Activated CD4-positive, alpha-beta T cell treated with anti-CD3 and anti-CD28 coated beads for 36 hours (primary cell): ENCODE measurements at regions not wholly inside any gene's neighbourhood (a gene's known extent, or its start where the extent isn't known, plus 50 kb on each side); places are given as distances from the start of the nearest gene placed in this dataset.

ENCODE experiments used
- ATAC-seq: fragments of 200-7000 bp; cut with Tn5 transposase; one replicate; pipeline ENCODE4 v1.10.0; 2021; ENCODE audit warnings: mild to moderate bottlenecking, moderate library complexity
- CTCF ChIA-PET: fragments of 350-600 bp; sonication (Branson Sonifier 250); formaldehyde crosslinking; loops from one replicate; lab custom pipeline; 2021; ENCODE audit warnings: antibody characterized with exemption; lab: Charles Lee
- POLR2A ChIA-PET: fragments of 350-600 bp; sonication (Branson Sonifier 250); formaldehyde crosslinking; loops from one replicate; lab custom pipeline; 2021; ENCODE audit warnings: antibody characterized with exemption, inconsistent platforms; lab: Charles Lee
- DNase-seq: peaks from one replicate; pipeline ENCODE4 v3.0.0-alpha.2; 2020
- H3K27ac Mint-ChIP-seq: one replicate; pipeline ENCODE4 v1.8.0; 2021; ENCODE audit warnings: mixed read lengths
- H3K27me3 Mint-ChIP-seq: one replicate; pipeline ENCODE4 v1.8.0; 2021; ENCODE audit warnings: mixed read lengths
- H3K36me3 Mint-ChIP-seq: one replicate; pipeline ENCODE4 v1.8.0; 2021; ENCODE audit warnings: low read depth, mixed read lengths
- H3K4me1 Mint-ChIP-seq: one replicate; pipeline ENCODE4 v1.8.0; 2021; ENCODE audit warnings: mixed read lengths
- H3K4me3 Mint-ChIP-seq: one replicate; pipeline ENCODE4 v1.8.0; 2021; ENCODE audit warnings: mild to moderate bottlenecking, moderate library complexity, mixed read lengths
- H3K9me3 Mint-ChIP-seq: one replicate; pipeline ENCODE4 v1.8.0; 2021; ENCODE audit warnings: low read depth, mixed read lengths
- intact Hi-C, 2 experiments: fragments of 100-400 bp; cut with DNase I in 1 of 2; cut with micrococcal nuclease in 1 of 2; formaldehyde crosslinking; loops; one replicate each; pipeline versions ENCODE4 v1.14.2 to v1.15.1; 2022 to 2024; cut with DNase I, micrococcal nuclease

- ChIA-PET CTCF (interaction anchor here (0.8 to 3.6 kb wide), 12 partner anchors 9 to 1029 kb away, joined by 4 to 18 read pairs (median 6); no protein-coding TSS in a partner anchor), POLR2A (interaction anchor here (0.5 to 2.3 kb wide), 8 partner anchors 10 to 1217 kb away, joined by 3 to 14 read pairs (median 5); no protein-coding TSS in a partner anchor)
- peaks cover 7% of the 10 kb centered on the region for H3K9me3 Mint-ChIP-seq
- intact Hi-C loops = loop anchor here (1.0 to 5.0 kb wide), 6 partner anchors 12 to 788 kb away; no protein-coding TSS in a partner anchor
- no peak for DNase-seq
- no peaks in the 10 kb centered on the region for H3K27me3 Mint-ChIP-seq
- no peak for ATAC-seq
- peaks cover 9% of the 10 kb centered on the region for H3K36me3 Mint-ChIP-seq
- peak overlapping the region; percentile 79 for H3K27ac Mint-ChIP-seq
- no peak overlapping the region for H3K4me3 Mint-ChIP-seq
- H3K4me1 Mint-ChIP-seq = peaks cover 82% of the 10 kb centered on the region
Observed at GRCh38 chr15:70504988-70505387, 258.4 kb downstream of the UACA start.

DNA sequence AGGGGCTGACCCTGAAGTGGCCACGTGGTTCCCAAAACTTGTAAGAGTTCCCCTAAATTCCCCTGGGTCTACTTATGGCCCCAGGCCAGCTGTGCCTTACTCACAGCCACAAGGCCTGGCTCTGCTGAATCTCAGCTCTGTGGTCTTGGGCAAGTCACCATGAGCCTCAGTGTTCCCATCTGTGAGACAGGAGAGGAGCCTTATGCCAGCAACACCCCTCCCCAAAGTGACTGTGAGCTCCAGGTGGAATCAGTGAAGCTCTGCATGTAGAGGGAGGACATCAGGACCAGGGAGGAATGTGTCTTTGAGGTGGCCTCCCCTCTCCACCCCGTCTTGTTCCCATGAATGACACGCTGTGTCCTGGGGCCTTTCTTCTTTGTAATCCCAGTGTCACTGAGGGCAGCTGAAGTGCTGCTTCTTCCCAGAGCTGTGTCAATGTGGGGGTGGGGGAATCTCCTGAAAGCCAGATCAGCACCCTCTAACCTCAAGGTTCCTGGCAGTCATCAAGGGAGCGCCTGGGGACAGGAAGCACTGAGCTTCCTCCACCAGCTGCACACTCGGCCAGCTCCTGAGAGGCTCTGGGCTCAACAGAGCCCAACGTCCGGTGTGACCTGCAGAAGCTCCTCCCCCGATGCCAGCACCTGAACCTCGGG, 258.9 kb downstream of the UACA start:
- intact Hi-C loops = loop anchor here (1.0 to 2.0 kb wide), 3 partner anchors 11 to 406 kb away; no protein-coding TSS in a partner anchor
- peak; percentile 31 for ATAC-seq
- POLR2A ChIA-PET = interaction anchor here (0.7 to 2.3 kb wide), 7 partner anchors 9 to 747 kb away, joined by 3 to 14 read pairs (median 5); no protein-coding TSS in a partner anchor
- peaks cover 2% of the 10 kb centered on the region for H3K27me3 Mint-ChIP-seq
- peak; percentile 76 for DNase-seq
- H3K27ac Mint-ChIP-seq = peak overlapping the region; percentile 79
- H3K36me3 Mint-ChIP-seq = peaks cover 5% of the 10 kb centered on the region
- peaks cover 3% of the 10 kb centered on the region for H3K9me3 Mint-ChIP-seq
- H3K4me1 Mint-ChIP-seq = peaks cover 77% of the 10 kb centered on the region
- H3K4me3 Mint-ChIP-seq = no peak overlapping the region
- CTCF ChIA-PET = interaction anchor here (0.6 to 3.6 kb wide), 14 partner anchors 8 to 1028 kb away, joined by 3 to 18 read pairs (median 5); no protein-coding TSS in a partner anchor

GRCh38 chr15:70503798-70504298, 259.5 kb downstream of the UACA start:
- Mint-ChIP-seq H3K4me3 (no peak overlapping the region), H3K4me1 (peaks cover 71% of the 10 kb centered on the region), H3K36me3 (peaks cover 1% of the 10 kb centered on the region), H3K9me3 (peaks cover 2% of the 10 kb centered on the region), H3K27me3 (peaks cover 2% of the 10 kb centered on the region), H3K27ac (peak overlapping the region; percentile 79)
- DNase-seq (no peak), ATAC-seq (no peak)
- ChIA-PET CTCF (interaction anchor here (0.6 to 3.6 kb wide), 8 partner anchors 7 to 1110 kb away, joined by 3 to 18 read pairs (median 6); no protein-coding TSS in a partner anchor), POLR2A (interaction anchor here (1.2 to 2.3 kb wide), 3 partner anchors 12 to 743 kb away, joined by 3 to 14 read pairs (median 7); no protein-coding TSS in a partner anchor)
- intact Hi-C loops = loop anchor here (1.0 to 2.0 kb wide), 4 partner anchors 9 to 405 kb away; no protein-coding TSS in a partner anchor

DNA sequence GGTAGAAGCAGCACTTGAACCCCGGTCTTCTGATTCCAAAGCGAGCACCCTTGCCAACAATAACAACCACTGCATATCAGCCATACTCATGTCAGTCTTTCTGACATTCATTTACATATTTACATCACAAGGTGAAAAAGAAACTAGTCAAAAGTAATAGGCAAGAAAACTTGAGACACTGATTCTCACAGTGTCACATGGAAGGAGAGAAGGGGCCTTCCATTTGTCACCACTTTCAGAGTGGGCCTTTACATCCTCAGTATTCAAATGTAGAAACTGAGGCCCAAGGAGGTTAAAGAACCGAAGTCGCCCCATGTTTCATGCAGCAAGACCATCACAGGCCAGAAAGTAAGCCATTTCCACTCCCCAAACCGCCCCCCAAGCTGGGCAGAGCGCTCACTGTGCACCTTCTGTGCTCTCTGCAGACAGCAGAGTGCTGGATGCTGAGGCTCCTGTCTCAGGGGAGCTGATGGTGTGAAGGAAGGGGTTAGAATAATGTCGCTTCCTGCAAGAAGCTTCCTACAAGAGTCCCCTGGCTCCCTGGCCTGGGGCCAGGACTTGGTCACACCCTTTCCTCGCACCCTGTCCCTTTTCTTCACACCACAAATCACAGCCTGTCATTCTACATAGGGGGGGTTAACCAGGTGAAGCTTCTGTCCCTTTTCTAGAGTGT, 260.1 kb downstream of the UACA start:
- H3K4me3 Mint-ChIP-seq = no peak overlapping the region
- intact Hi-C loops = loop anchor here in 1 of 2 experiments (1.0 kb wide), 1 partner anchor 8 kb away; no protein-coding TSS in a partner anchor
- DNase-seq = no peak
- H3K9me3 Mint-ChIP-seq = peaks cover 2% of the 10 kb centered on the region
- H3K36me3 Mint-ChIP-seq = no peaks in the 10 kb centered on the region
- POLR2A ChIA-PET = no interaction called here
- peaks cover 65% of the 10 kb centered on the region for H3K4me1 Mint-ChIP-seq
- peak overlapping the region; percentile 79 for H3K27ac Mint-ChIP-seq
- ATAC-seq = peak; percentile 43
- CTCF ChIA-PET = interaction anchor here (0.6 to 3.6 kb wide), 4 partner anchors 14 to 1109 kb away, joined by 3 to 18 read pairs (median 5); no protein-coding TSS in a partner anchor
- H3K27me3 Mint-ChIP-seq = peaks cover 2% of the 10 kb centered on the region

GRCh38 chr15:70502529-70502928, 260.8 kb downstream of the UACA start:
- ATAC-seq (no peak), DNase-seq (no peak)
- H3K4me3 Mint-ChIP-seq = no peak overlapping the region
- H3K9me3 Mint-ChIP-seq = peaks cover 2% of the 10 kb centered on the region
- H3K27me3 Mint-ChIP-seq = peaks cover 2% of the 10 kb centered on the region
- H3K36me3 Mint-ChIP-seq = no peaks in the 10 kb centered on the region
- H3K27ac Mint-ChIP-seq = peak overlapping the region; percentile 79
- intact Hi-C loops = no loop called here
- POLR2A ChIA-PET = no interaction called here
- peaks cover 58% of the 10 kb centered on the region for H3K4me1 Mint-ChIP-seq
- CTCF ChIA-PET = interaction anchor here (0.6 kb wide), 1 partner anchor 76 kb away, joined by 3 read pairs; no protein-coding TSS in a partner anchor

DNA sequence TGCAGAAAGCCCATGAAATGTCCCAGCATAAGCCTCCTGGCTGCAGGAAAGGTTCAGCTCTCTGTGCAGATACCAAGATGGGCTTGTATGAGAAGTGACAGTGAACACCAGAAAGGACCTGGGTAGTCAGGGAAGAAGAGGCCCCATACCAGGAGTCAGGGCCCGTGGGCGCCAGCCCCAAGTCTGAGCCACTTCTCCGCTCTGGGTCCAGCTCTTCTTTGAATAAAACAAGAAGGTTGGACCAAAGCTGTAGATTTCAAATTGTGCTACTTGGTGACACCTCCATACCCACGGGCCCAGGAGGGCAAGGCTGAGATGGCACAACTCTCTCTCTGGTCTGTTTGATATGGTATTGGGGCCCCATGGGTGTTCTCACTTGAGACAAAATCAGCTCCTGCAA, 261.5 kb downstream of the UACA start:
- ATAC-seq (no peak), DNase-seq (no peak)
- H3K27ac Mint-ChIP-seq = peak overlapping the region; percentile 76
- no peak overlapping the region for H3K4me3 Mint-ChIP-seq
- ChIA-PET CTCF (interaction anchor here (0.6 to 0.7 kb wide), 2 partner anchors 21 to 777 kb away, joined by 3 read pairs; no protein-coding TSS in a partner anchor), POLR2A (no interaction called here)
- peaks cover under 1% of the 10 kb centered on the region for H3K9me3 Mint-ChIP-seq
- intact Hi-C loops = no loop called here
- peaks cover 52% of the 10 kb centered on the region for H3K4me1 Mint-ChIP-seq
- no peaks in the 10 kb centered on the region for H3K36me3 Mint-ChIP-seq
- H3K27me3 Mint-ChIP-seq = peaks cover 2% of the 10 kb centered on the region

GRCh38 chr15:70501121-70501727, 262.1 kb downstream of the UACA start:
- peaks cover 7% of the 10 kb centered on the region for H3K27me3 Mint-ChIP-seq
- CTCF ChIA-PET = interaction anchor here (0.6 to 0.7 kb wide), 2 partner anchors 21 to 776 kb away, joined by 3 read pairs; no protein-coding TSS in a partner anchor
- no peak overlapping the region for H3K27ac Mint-ChIP-seq
- H3K4me1 Mint-ChIP-seq = peaks cover 49% of the 10 kb centered on the region
- DNase-seq = no peak
- H3K4me3 Mint-ChIP-seq = no peak overlapping the region
- intact Hi-C loops = no loop called here
- POLR2A ChIA-PET = no interaction called here
- ATAC-seq = no peak
- no peaks in the 10 kb centered on the region for H3K9me3 Mint-ChIP-seq
- no peaks in the 10 kb centered on the region for H3K36me3 Mint-ChIP-seq

GRCh38 chr15:70499791-70500190, 263.6 kb downstream of the UACA start:
- no peak overlapping the region for H3K27ac Mint-ChIP-seq
- no peaks in the 10 kb centered on the region for H3K36me3 Mint-ChIP-seq
- POLR2A ChIA-PET = interaction anchor here (0.6 kb wide), 1 partner anchor 56 kb away, joined by 3 read pairs; no protein-coding TSS in a partner anchor
- peaks cover 11% of the 10 kb centered on the region for H3K27me3 Mint-ChIP-seq
- peaks cover 48% of the 10 kb centered on the region for H3K4me1 Mint-ChIP-seq
- no peak overlapping the region for H3K4me3 Mint-ChIP-seq
- CTCF ChIA-PET = interaction anchor here (0.7 to 1.6 kb wide), 5 partner anchors 10 to 743 kb away, joined by 3 to 6 read pairs (median 3); no protein-coding TSS in a partner anchor
- ATAC-seq = no peak
- no peak for DNase-seq
- no peaks in the 10 kb centered on the region for H3K9me3 Mint-ChIP-seq
- intact Hi-C loops = no loop called here

DNA sequence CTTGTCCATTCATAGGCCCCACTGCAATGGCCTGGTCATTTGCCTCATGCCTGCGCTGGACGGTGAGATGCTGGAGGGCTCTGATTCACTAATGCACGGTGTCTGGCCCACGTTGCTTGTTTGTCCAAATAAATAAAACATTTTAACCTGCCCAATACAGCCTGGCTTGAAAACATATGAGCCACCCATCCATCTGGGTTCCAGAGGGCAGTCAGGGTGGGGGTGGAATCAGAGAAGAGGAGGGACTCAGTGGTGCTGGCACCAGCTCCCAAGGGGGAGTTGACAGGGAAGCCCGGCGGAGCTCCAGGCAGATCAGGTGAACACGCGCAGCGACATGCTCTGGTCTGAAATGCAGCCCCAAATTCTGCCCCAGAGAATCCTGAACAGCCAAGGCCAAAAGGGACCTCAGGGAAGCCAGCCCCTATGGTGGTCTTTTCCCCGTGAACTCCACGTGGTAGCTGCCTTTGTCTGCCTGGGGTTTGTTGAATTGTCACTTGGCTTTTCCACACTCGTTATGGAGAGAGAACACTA, 265.2 kb downstream of the UACA start:
- ChIA-PET CTCF (no interaction called here), POLR2A (no interaction called here)
- no peaks in the 10 kb centered on the region for H3K36me3 Mint-ChIP-seq
- H3K4me1 Mint-ChIP-seq = peaks cover 48% of the 10 kb centered on the region
- no peaks in the 10 kb centered on the region for H3K9me3 Mint-ChIP-seq
- no peak overlapping the region for H3K27ac Mint-ChIP-seq
- H3K4me3 Mint-ChIP-seq = no peak overlapping the region
- H3K27me3 Mint-ChIP-seq = peaks cover 11% of the 10 kb centered on the region
- no peak for DNase-seq
- no peak for ATAC-seq
- intact Hi-C loops = no loop called here

DNA sequence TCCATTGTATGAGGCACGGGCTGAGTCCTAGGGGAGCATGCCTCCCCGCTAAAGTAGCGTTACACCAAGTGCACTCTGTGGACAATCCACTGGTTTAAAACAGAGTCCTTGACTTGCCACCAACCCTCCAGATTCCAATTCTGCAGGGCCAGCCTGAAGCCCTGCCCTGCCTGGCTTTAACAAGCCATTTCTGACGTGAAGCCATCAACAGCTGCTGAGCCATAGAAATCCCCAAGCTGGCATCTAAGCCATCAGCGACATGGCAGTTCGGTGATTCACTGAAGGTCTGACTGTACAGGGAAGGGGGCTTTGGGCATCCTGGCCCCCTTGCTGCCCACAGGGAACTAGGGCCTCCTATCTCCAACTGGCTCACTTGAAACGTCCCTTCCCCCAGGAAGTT, 265.7 kb downstream of the UACA start:
- intact Hi-C loops = no loop called here
- DNase-seq (no peak), ATAC-seq (no peak)
- no peaks in the 10 kb centered on the region for H3K9me3 Mint-ChIP-seq
- H3K27ac Mint-ChIP-seq = no peak overlapping the region
- H3K4me3 Mint-ChIP-seq = no peak overlapping the region
- H3K27me3 Mint-ChIP-seq = peaks cover 11% of the 10 kb centered on the region
- peaks cover 48% of the 10 kb centered on the region for H3K4me1 Mint-ChIP-seq
- H3K36me3 Mint-ChIP-seq = no peaks in the 10 kb centered on the region
- ChIA-PET POLR2A (no interaction called here), CTCF (no interaction called here)
